ENCODE measurements at regions not wholly inside any gene's neighbourhood (a gene's known extent, or its start where the extent isn't known, plus 50 kb on each side); places are given as distances from the start of the nearest gene placed in this dataset.

DNA sequence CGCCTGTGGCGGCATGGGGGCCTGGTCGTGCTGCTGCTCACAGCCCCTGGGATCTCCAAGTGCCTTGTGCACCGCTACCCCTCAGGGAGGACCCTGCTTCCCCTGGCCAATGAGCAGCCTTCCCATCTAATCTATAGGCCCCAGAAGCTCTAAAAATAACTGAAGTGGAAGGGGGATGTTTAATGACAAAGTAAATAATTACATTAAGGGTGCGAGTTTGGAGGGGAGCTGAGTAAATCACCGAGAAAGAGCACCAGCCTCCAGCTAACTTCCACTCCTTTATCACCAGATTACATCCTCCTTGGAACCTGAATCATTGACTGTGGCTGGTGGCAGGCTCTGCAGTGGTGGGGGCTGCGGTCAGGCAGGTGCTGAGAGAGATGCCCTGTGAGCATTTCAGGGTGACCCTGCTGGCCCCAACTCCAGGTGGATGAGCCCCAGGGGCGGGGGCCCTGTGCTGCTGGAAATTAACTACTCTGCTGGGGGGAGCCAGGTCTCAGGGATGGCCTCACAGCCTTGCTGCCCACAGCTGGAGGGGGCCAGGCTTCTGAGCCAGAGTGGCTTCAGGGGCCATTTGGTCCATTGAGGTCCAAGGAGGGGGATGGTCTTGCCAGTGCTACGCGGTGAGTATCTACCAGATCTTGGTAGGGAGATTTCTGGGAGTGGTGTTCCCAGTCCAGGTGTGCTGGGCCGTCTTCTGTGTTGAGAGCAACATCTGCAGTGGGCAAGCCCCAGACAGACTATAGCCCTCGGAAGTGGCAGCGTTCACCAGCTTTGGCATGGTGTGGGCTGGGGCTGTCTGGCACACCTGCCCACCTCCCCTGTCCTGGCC lies 74.2 kb downstream of the GLI2 start:
- no peak for TF ChIP-seq POLR2A (IDR thresholded peaks at IDR 0.05)
- TF ChIP-seq, protein P1, sequence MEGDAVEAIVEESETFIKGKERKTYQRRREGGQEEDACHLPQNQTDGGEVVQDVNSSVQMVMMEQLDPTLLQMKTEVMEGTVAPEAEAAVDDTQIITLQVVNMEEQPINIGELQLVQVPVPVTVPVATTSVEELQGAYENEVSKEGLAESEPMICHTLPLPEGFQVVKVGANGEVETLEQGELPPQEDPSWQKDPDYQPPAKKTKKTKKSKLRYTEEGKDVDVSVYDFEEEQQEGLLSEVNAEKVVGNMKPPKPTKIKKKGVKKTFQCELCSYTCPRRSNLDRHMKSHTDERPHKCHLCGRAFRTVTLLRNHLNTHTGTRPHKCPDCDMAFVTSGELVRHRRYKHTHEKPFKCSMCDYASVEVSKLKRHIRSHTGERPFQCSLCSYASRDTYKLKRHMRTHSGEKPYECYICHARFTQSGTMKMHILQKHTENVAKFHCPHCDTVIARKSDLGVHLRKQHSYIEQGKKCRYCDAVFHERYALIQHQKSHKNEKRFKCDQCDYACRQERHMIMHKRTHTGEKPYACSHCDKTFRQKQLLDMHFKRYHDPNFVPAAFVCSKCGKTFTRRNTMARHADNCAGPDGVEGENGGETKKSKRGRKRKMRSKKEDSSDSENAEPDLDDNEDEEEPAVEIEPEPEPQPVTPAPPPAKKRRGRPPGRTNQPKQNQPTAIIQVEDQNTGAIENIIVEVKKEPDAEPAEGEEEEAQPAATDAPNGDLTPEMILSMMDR (IDR thresholded peaks at IDR 0.05): no peak
- no peak for TF ChIP-seq EP300 (IDR thresholded peaks at IDR 0.05)

Measured in ovary (tissue), 3 donors.